SK-N-SH treated with all-trans-retinoic acid at 6 μM for 48 hours (cell line): ENCODE measurements at regions not wholly inside any gene's neighbourhood (a gene's known extent, or its start where the extent isn't known, plus 50 kb on each side); places are given as distances from the start of the nearest gene placed in this dataset.

Experiments used
- ATAC-seq: fragments of 200-7000 bp; cut with Tn5 transposase; 3 replicates; pipeline ENCODE4 v1.9.1; 2020; ENCODE audit warnings: mild to moderate bottlenecking, moderate library complexity
- ARNTL ChIP-seq: fragments of 450-650 bp; formaldehyde crosslinking; IDR thresholded peaks from 2 replicates; pipeline ENCODE4 v1.5.0; 2020; ENCODE audit warnings: low read depth, mild to moderate bottlenecking, moderate library complexity, borderline replicate concordance
- BACH2 ChIP-seq: fragments of 250-450 bp; sonication (Bioruptor Pico); IDR thresholded peaks from 2 replicates; pipeline ENCODE4 v1.9.0; 2021; ENCODE audit warnings: mild to moderate bottlenecking, borderline replicate concordance
- CSDC2 ChIP-seq: fragments of 250-450 bp; sonication (Bioruptor Pico); IDR thresholded peaks from 2 replicates; pipeline ENCODE4 v1.5.0; 2020; ENCODE audit warnings: mild to moderate bottlenecking, moderate library complexity
- CSRNP3 ChIP-seq: fragments of 250-450 bp; sonication (Bioruptor Pico); IDR thresholded peaks from 2 replicates; pipeline ENCODE4 v1.5.1; 2021; ENCODE audit warnings: mild to moderate bottlenecking, moderate library complexity
- ESRRG ChIP-seq: fragments of 250-450 bp; sonication (Bioruptor Pico); IDR thresholded peaks from 2 replicates; pipeline ENCODE4 v1.6.1; 2021; ENCODE audit warnings: mild to moderate bottlenecking
- GLIS3 ChIP-seq: fragments of 250-450 bp; sonication (Bioruptor Pico); IDR thresholded peaks from 2 replicates; pipeline ENCODE4 v1.5.0; 2020; ENCODE audit warnings: mild to moderate bottlenecking, moderate library complexity
- ISL1 ChIP-seq: fragments of 250-450 bp; sonication (Bioruptor Pico); IDR thresholded peaks from 2 replicates; pipeline ENCODE4 v2.1.2; 2022; ENCODE audit warnings: mild to moderate bottlenecking, moderate library complexity
- OSR1 ChIP-seq: fragments of 250-450 bp; sonication (Bioruptor Pico); IDR thresholded peaks from 2 replicates; pipeline ENCODE4 v1.8.0; 2022; ENCODE audit warnings: moderate library complexity, mild to moderate bottlenecking, inconsistent platforms
- PATZ1 ChIP-seq: fragments of 250-450 bp; sonication (Bioruptor Pico); IDR thresholded peaks from 2 replicates; pipeline ENCODE4 v1.8.0; 2020; ENCODE audit warnings: mild to moderate bottlenecking, moderate library complexity, borderline replicate concordance
- POU6F1 ChIP-seq: fragments of 250-450 bp; sonication (Bioruptor Pico); IDR thresholded peaks from 2 replicates; pipeline ENCODE4 v1.8.0; 2021; ENCODE audit warnings: low read depth, mild to moderate bottlenecking, moderate library complexity, borderline replicate concordance
- PPARA ChIP-seq: fragments of 250-450 bp; sonication (Bioruptor Pico); IDR thresholded peaks from 2 replicates; pipeline ENCODE4 v1.5.0; 2020; ENCODE audit warnings: mild to moderate bottlenecking, borderline replicate concordance
- RARB ChIP-seq: fragments of 250-450 bp; sonication (Bioruptor Pico); IDR thresholded peaks from 2 replicates; pipeline ENCODE4 v1.8.0; 2021; ENCODE audit warnings: mild to moderate bottlenecking, moderate library complexity
- SNAI2 ChIP-seq: fragments of 250-450 bp; sonication (Bioruptor Pico); IDR thresholded peaks from 2 replicates; pipeline ENCODE4 v1.5.0; 2020; ENCODE audit warnings: mild to moderate bottlenecking, moderate library complexity
- TCF4 ChIP-seq: fragments of 250-450 bp; sonication (Bioruptor Pico); IDR thresholded peaks from 2 replicates; pipeline ENCODE4 v1.8.0; 2021; ENCODE audit warnings: mild to moderate bottlenecking, moderate library complexity, borderline replicate concordance
- TOX ChIP-seq: fragments of 250-450 bp; sonication (Bioruptor Pico); IDR thresholded peaks from 2 replicates; pipeline ENCODE4 v1.8.0; 2021; ENCODE audit warnings: mild to moderate bottlenecking, moderate library complexity, borderline replicate concordance
- TSHZ2 ChIP-seq: fragments of 250-450 bp; sonication (Bioruptor Pico); IDR thresholded peaks from 2 replicates; pipeline ENCODE4 v1.5.0; 2020; ENCODE audit warnings: mild to moderate bottlenecking, moderate library complexity
- ZC3H10 ChIP-seq: fragments of 250-450 bp; sonication (Bioruptor Pico); IDR thresholded peaks from 2 replicates; pipeline ENCODE4 v1.5.1; 2021; ENCODE audit warnings: mild to moderate bottlenecking, moderate library complexity
- ZFP3 ChIP-seq: fragments of 250-450 bp; sonication (Bioruptor Pico); IDR thresholded peaks from 2 replicates; pipeline ENCODE4 v1.5.0; 2020; ENCODE audit warnings: mild to moderate bottlenecking, moderate library complexity
- ZFP30 ChIP-seq: fragments of 450-650 bp; formaldehyde crosslinking; IDR thresholded peaks from 2 replicates; pipeline ENCODE4 v1.5.0; 2022; ENCODE audit warnings: mild to moderate bottlenecking, moderate library complexity
- ZNF565 ChIP-seq: fragments of 450-650 bp; formaldehyde crosslinking; conservative IDR thresholded peaks from 2 replicates; pipeline ENCODE4 v1.5.0; 2020; ENCODE audit warnings: low read depth, mild to moderate bottlenecking, moderate library complexity
- ZNF70 ChIP-seq: fragments of 450-650 bp; formaldehyde crosslinking; IDR thresholded peaks from 2 replicates; pipeline ENCODE4 v1.5.0; 2020; ENCODE audit warnings: mild to moderate bottlenecking, moderate library complexity
- ZNF8 ChIP-seq: fragments of 450-650 bp; formaldehyde crosslinking; IDR thresholded peaks from 2 replicates; pipeline ENCODE4 v1.5.0; 2020; ENCODE audit warnings: mild to moderate bottlenecking, moderate library complexity

GRCh38 chr3:81425198-81425868 is 336.1 kb downstream of the GBE1 start:
- ATAC-seq, result peak; percentile 73
- no peak for TF ChIP-seq CSRNP3
- TF ChIP-seq TCF4 (CRISPR knock-in tag), result no peak
- TF ChIP-seq RARB (CRISPR knock-in tag), result no peak
- no peak for TF ChIP-seq CSDC2 (CRISPR knock-in tag)
- TF ChIP-seq ZFP30, result no peak
- no peak for TF ChIP-seq ESRRG
- no peak for TF ChIP-seq ISL1 (CRISPR knock-in tag)
- no peak for TF ChIP-seq ARNTL
- no peak for TF ChIP-seq ZC3H10 (CRISPR knock-in tag)
- no peak for TF ChIP-seq SNAI2
- TF ChIP-seq PATZ1 (CRISPR knock-in tag), result no peak
- no peak for TF ChIP-seq GLIS3 (CRISPR knock-in tag)

GRCh38 chr3:81419228-81419627 is 342.2 kb downstream of the GBE1 start:
- ATAC-seq, result peak; percentile 79
- TF ChIP-seq ZNF565 (CRISPR knock-in tag), result no peak
- TF ChIP-seq ZNF70, result no peak
- TF ChIP-seq OSR1, result no peak

GRCh38 chr3:81416812-81417211 is 344.6 kb downstream of the GBE1 start:
- TF ChIP-seq PATZ1 (CRISPR knock-in tag), result no peak
- no peak for TF ChIP-seq GLIS3 (CRISPR knock-in tag)
- no peak for TF ChIP-seq ISL1 (CRISPR knock-in tag)
- no peak for TF ChIP-seq TSHZ2 (CRISPR knock-in tag)
- no peak for TF ChIP-seq OSR1
- TF ChIP-seq SNAI2, result no peak
- no peak for TF ChIP-seq ZNF8 (CRISPR knock-in tag)
- TF ChIP-seq ZNF70, result no peak
- TF ChIP-seq ZNF565 (CRISPR knock-in tag), result no peak
- TF ChIP-seq ESRRG, result no peak
- TF ChIP-seq CSRNP3, result no peak
- TF ChIP-seq ZC3H10 (CRISPR knock-in tag), result no peak
- no peak for TF ChIP-seq RARB (CRISPR knock-in tag)
- TF ChIP-seq CSDC2 (CRISPR knock-in tag), result no peak
- no peak for TF ChIP-seq ZFP3 (CRISPR knock-in tag)
- TF ChIP-seq PPARA (CRISPR knock-in tag), result no peak
- no peak for TF ChIP-seq POU6F1 (CRISPR knock-in tag)
- TF ChIP-seq BACH2 (CRISPR knock-in tag), result no peak
- no peak for TF ChIP-seq TOX (CRISPR knock-in tag)
- no peak for TF ChIP-seq ZFP30
- TF ChIP-seq, all 23 proteins: peak for 0

More at GRCh38 chr3:81416812-81417211, 344.6 kb downstream of the GBE1 start:
- no peak for ATAC-seq
